A673 (cell line): ENCODE measurements at regions not wholly inside any gene's neighbourhood (a gene's known extent, or its start where the extent isn't known, plus 50 kb on each side); places are given as distances from the start of the nearest gene placed in this dataset.

Experiments used
- BruUV-seq: library from RNA; stranded (reverse); fragments of 400-500 nt; replicated peaks from 2 replicates; lab custom pipeline; 2021; lab: Mats Ljungman, UMichigan
- CTCF ChIA-PET: fragments of 300-600 bp; sonication (Branson Sonifier 250); formaldehyde crosslinking; loops from one replicate; lab custom pipeline; 2022; ENCODE audit warnings: antibody characterized with exemption; lab: Charles Lee
- POLR2A ChIA-PET: fragments of 300-600 bp; sonication (Branson Sonifier 250); formaldehyde crosslinking; loops from one replicate; lab custom pipeline; 2022; ENCODE audit warnings: antibody characterized with exemption; ENCODE audit not compliant: low non-redundant PET; lab: Charles Lee
- DNase-seq: peaks from one replicate; pipeline ENCODE4 v3.0.0-alpha.2; 2015; ENCODE audit warnings: low spot score
- H3K27ac ChIP-seq: fragments of 200-600 bp; sonication (generic); 2 replicates; pipeline ENCODE4 v1.5.1; 2016; ENCODE audit warnings: mixed run types, low read depth, mild to moderate bottlenecking, mixed read lengths, antibody characterized with exemption, low read length; ENCODE audit not compliant: poor library complexity, severe bottlenecking
- H3K27me3 ChIP-seq: fragments of 200-600 bp; sonication (generic); replicated peaks from 2 replicates; pipeline ENCODE4 v1.6.1; 2017; ENCODE audit warnings: mixed run types, low read depth, mild to moderate bottlenecking, mixed read lengths, antibody characterized with exemption, low read length; ENCODE audit not compliant: insufficient read depth, poor library complexity
- H3K36me3 ChIP-seq: fragments of 200-600 bp; sonication (generic); 2 replicates; pipeline ENCODE4 v1.6.1; 2016; ENCODE audit warnings: mixed run types, mild to moderate bottlenecking, mixed read lengths, antibody characterized with exemption, low read length; ENCODE audit not compliant: insufficient read depth, poor library complexity, severe bottlenecking
- H3K4me1 ChIP-seq: fragments of 200-600 bp; sonication (generic); 2 replicates; pipeline ENCODE4 v1.6.1; 2017; ENCODE audit warnings: mixed run types, mild to moderate bottlenecking, mixed read lengths, antibody characterized with exemption, low read length; ENCODE audit not compliant: insufficient read depth, poor library complexity, severe bottlenecking
- H3K4me3 ChIP-seq: fragments of 200-600 bp; sonication (generic); 2 replicates; pipeline ENCODE4 v1.5.1; 2016; ENCODE audit warnings: low read depth, mixed run types, mild to moderate bottlenecking, mixed read lengths, low read length; ENCODE audit not compliant: poor library complexity, severe bottlenecking
- H3K9me3 ChIP-seq: fragments of 200-600 bp; sonication (generic); 2 replicates; pipeline ENCODE4 v1.6.1; 2016; ENCODE audit warnings: mixed run types, low read depth, mild to moderate bottlenecking, mixed read lengths, antibody characterized with exemption, low read length; ENCODE audit not compliant: poor library complexity, severe bottlenecking
- CTCF ChIP-seq: fragments of 300-800, 200-600 bp; sonication (generic); conservative IDR thresholded peaks from 2 replicates; pipeline ENCODE4 v1.5.1; 2017; ENCODE audit warnings: low read depth, mild to moderate bottlenecking, antibody characterized with exemption, low read length, moderate library complexity, mixed read lengths
- EZH2 ChIP-seq: fragments of 200-600 bp; sonication (generic); IDR thresholded peaks from 2 replicates; pipeline ENCODE4 v1.6.1; 2017; ENCODE audit warnings: borderline replicate concordance, low read depth, mild to moderate bottlenecking, mixed read lengths, antibody characterized with exemption, low read length; ENCODE audit not compliant: poor library complexity, severe bottlenecking
- intact Hi-C: fragments of 100-400 bp; cut with micrococcal nuclease; formaldehyde crosslinking; loops from one replicate; pipeline ENCODE4 v1.10.0; 2022; ENCODE audit not compliant: unreplicated experiment

GRCh38 chr4:91904556-91904955 is 399.2 kb upstream of the GRID2 start:
- H3K4me3 ChIP-seq: no peak overlapping the region
- CTCF ChIA-PET: no interaction called here

GRCh38 chr4:91909963-91910362 is 393.8 kb upstream of the GRID2 start:
- DNase-seq: no peak
- ChIA-PET POLR2A (no interaction called here), CTCF (no interaction called here)
- Histone ChIP-seq H3K36me3 (no peaks in the 10 kb centered on the region), H3K4me3 (no peak overlapping the region), H3K9me3 (no peaks in the 10 kb centered on the region), H3K27me3 (no peaks in the 10 kb centered on the region), H3K4me1 (no peaks in the 10 kb centered on the region), H3K27ac (no peak overlapping the region)
- no TSS peak for BruUV-seq
- intact Hi-C loops: no loop called here
- TF ChIP-seq CTCF: no peak
- no peak for TF ChIP-seq EZH2

More at GRCh38 chr4:91904556-91904955, 399.2 kb upstream of the GRID2 start:
- Histone ChIP-seq H3K27me3 (no peaks in the 10 kb centered on the region), H3K4me1 (no peaks in the 10 kb centered on the region), H3K27ac (no peak overlapping the region), H3K36me3 (no peaks in the 10 kb centered on the region), H3K9me3 (no peaks in the 10 kb centered on the region)
- intact Hi-C loops: no loop called here
- DNase-seq: no peak
- POLR2A ChIA-PET: no interaction called here
- no peak for TF ChIP-seq EZH2
- no peak for TF ChIP-seq CTCF
- BruUV-seq: no TSS peak

GRCh38 chr4:91914176-91914804 is 389.5 kb upstream of the GRID2 start:
- Histone ChIP-seq H3K4me3 (no peak overlapping the region), H3K36me3 (no peaks in the 10 kb centered on the region), H3K27me3 (no peaks in the 10 kb centered on the region), H3K9me3 (no peaks in the 10 kb centered on the region), H3K4me1 (no peaks in the 10 kb centered on the region), H3K27ac (no peak overlapping the region)
- BruUV-seq: no TSS peak
- ChIA-PET CTCF (no interaction called here), POLR2A (no interaction called here)
- TF ChIP-seq CTCF (no peak), EZH2 (no peak)
- no peak for DNase-seq
- intact Hi-C loops: no loop called here
